Effector memory CD4-positive, alpha-beta T cell (primary cell): ENCODE measurements at regions not wholly inside any gene's neighbourhood (a gene's known extent, or its start where the extent isn't known, plus 50 kb on each side); places are given as distances from the start of the nearest gene placed in this dataset.

Experiments used
- DNase-seq, 3 donors: peaks; one replicate each; pipeline ENCODE4 v3.0.0-alpha.2; 2020
- H3K27ac ChIP-seq: 2 replicates; pipeline ENCODE4 v1.7.0; 2013; ENCODE audit warnings: mild to moderate bottlenecking, low read length, moderate library complexity; ENCODE audit not compliant: insufficient read depth, poor library complexity, severe bottlenecking
- H3K27me3 ChIP-seq: replicated peaks from 2 replicates; pipeline ENCODE4 v1.7.0; 2013; ENCODE audit warnings: mild to moderate bottlenecking, low read length; ENCODE audit not compliant: insufficient read depth, control insufficient read depth, poor library complexity, severe bottlenecking
- H3K36me3 ChIP-seq: 2 replicates; pipeline ENCODE4 v1.7.0; 2013; ENCODE audit warnings: mild to moderate bottlenecking, low read length, moderate library complexity; ENCODE audit not compliant: control insufficient read depth, insufficient read depth
- H3K4me1 ChIP-seq: 2 replicates; pipeline ENCODE4 v1.7.0; 2013; ENCODE audit warnings: low read length, mild to moderate bottlenecking; ENCODE audit not compliant: control insufficient read depth, insufficient read depth, poor library complexity, severe bottlenecking
- H3K4me3 ChIP-seq: 2 replicates; pipeline ENCODE4 v1.7.0; 2013; ENCODE audit warnings: low read length, low read depth, mild to moderate bottlenecking; ENCODE audit not compliant: insufficient read depth, poor library complexity, severe bottlenecking
- H3K9me3 ChIP-seq: 2 replicates; pipeline ENCODE4 v1.7.0; 2013; ENCODE audit warnings: mild to moderate bottlenecking, low read length, moderate library complexity; ENCODE audit not compliant: control insufficient read depth

GRCh38 chr3:174397848-174398247 lies 461.3 kb upstream of the NAALADL2 start:
- DNase-seq = no peak
- no peaks in the 10 kb centered on the region for H3K36me3 ChIP-seq
- H3K4me3 ChIP-seq = no peak overlapping the region
- no peaks in the 10 kb centered on the region for H3K4me1 ChIP-seq
- no peaks in the 10 kb centered on the region for H3K27me3 ChIP-seq
- no peak overlapping the region for H3K27ac ChIP-seq
- H3K9me3 ChIP-seq = no peaks in the 10 kb centered on the region

GRCh38 chr3:174398761-174399160 lies 460.4 kb upstream of the NAALADL2 start:
- no peaks in the 10 kb centered on the region for H3K9me3 ChIP-seq
- H3K36me3 ChIP-seq = no peaks in the 10 kb centered on the region
- H3K27me3 ChIP-seq = no peaks in the 10 kb centered on the region
- H3K4me1 ChIP-seq = no peaks in the 10 kb centered on the region
- no peak for DNase-seq
- H3K4me3 ChIP-seq = no peak overlapping the region
- no peak overlapping the region for H3K27ac ChIP-seq

GRCh38 chr3:174403831-174404230 lies 455.3 kb upstream of the NAALADL2 start:
- H3K27ac ChIP-seq = no peak overlapping the region
- H3K36me3 ChIP-seq = no peaks in the 10 kb centered on the region
- DNase-seq = no peak
- H3K4me3 ChIP-seq = no peak overlapping the region
- no peaks in the 10 kb centered on the region for H3K27me3 ChIP-seq
- H3K4me1 ChIP-seq = no peaks in the 10 kb centered on the region
- no peaks in the 10 kb centered on the region for H3K9me3 ChIP-seq

- H3K4me1 ChIP-seq = no peaks in the 10 kb centered on the region
- H3K27ac ChIP-seq = no peak overlapping the region
- no peak for DNase-seq
Measured at GRCh38 chr3:174408310-174408709, 450.8 kb upstream of the NAALADL2 start.

GRCh38 chr3:174409086-174409743 lies 449.9 kb upstream of the NAALADL2 start:
- Histone ChIP-seq H3K4me3 (no peak overlapping the region), H3K27me3 (no peaks in the 10 kb centered on the region), H3K27ac (no peak overlapping the region), H3K9me3 (no peaks in the 10 kb centered on the region), H3K4me1 (no peaks in the 10 kb centered on the region), H3K36me3 (no peaks in the 10 kb centered on the region)
- no peak for DNase-seq

More at GRCh38 chr3:174408310-174408709, 450.8 kb upstream of the NAALADL2 start:
- H3K4me3 ChIP-seq = no peak overlapping the region
- no peaks in the 10 kb centered on the region for H3K9me3 ChIP-seq
- no peaks in the 10 kb centered on the region for H3K36me3 ChIP-seq
- H3K27me3 ChIP-seq = no peaks in the 10 kb centered on the region

GRCh38 chr3:174413062-174413912 lies 445.8 kb upstream of the NAALADL2 start:
- Histone ChIP-seq H3K4me3 (no peak overlapping the region), H3K9me3 (no peaks in the 10 kb centered on the region), H3K27me3 (no peaks in the 10 kb centered on the region), H3K36me3 (no peaks in the 10 kb centered on the region), H3K4me1 (no peaks in the 10 kb centered on the region), H3K27ac (no peak overlapping the region)
- DNase-seq = no peak

GRCh38 chr3:174414902-174415301 lies 444.2 kb upstream of the NAALADL2 start:
- DNase-seq = no peak
- Histone ChIP-seq H3K4me3 (no peak overlapping the region), H3K36me3 (no peaks in the 10 kb centered on the region), H3K27me3 (no peaks in the 10 kb centered on the region), H3K27ac (no peak overlapping the region), H3K9me3 (no peaks in the 10 kb centered on the region), H3K4me1 (no peaks in the 10 kb centered on the region)

GRCh38 chr3:174417573-174417972 lies 441.6 kb upstream of the NAALADL2 start:
- H3K4me3 ChIP-seq = no peak overlapping the region
- no peak for DNase-seq
- no peaks in the 10 kb centered on the region for H3K9me3 ChIP-seq
- H3K4me1 ChIP-seq = no peaks in the 10 kb centered on the region
- no peak overlapping the region for H3K27ac ChIP-seq
- H3K36me3 ChIP-seq = no peaks in the 10 kb centered on the region
- H3K27me3 ChIP-seq = no peaks in the 10 kb centered on the region

- Histone ChIP-seq H3K27me3 (no peaks in the 10 kb centered on the region), H3K4me1 (no peaks in the 10 kb centered on the region), H3K9me3 (no peaks in the 10 kb centered on the region), H3K36me3 (no peaks in the 10 kb centered on the region), H3K27ac (no peak overlapping the region), H3K4me3 (no peak overlapping the region)
- DNase-seq = no peak
Measured at GRCh38 chr3:174419216-174419615, 439.9 kb upstream of the NAALADL2 start.

GRCh38 chr3:174423936-174424335 lies 435.2 kb upstream of the NAALADL2 start:
- Histone ChIP-seq H3K4me3 (no peak overlapping the region), H3K27me3 (no peaks in the 10 kb centered on the region), H3K9me3 (no peaks in the 10 kb centered on the region), H3K4me1 (no peaks in the 10 kb centered on the region), H3K27ac (no peak overlapping the region), H3K36me3 (no peaks in the 10 kb centered on the region)
- DNase-seq = no peak
